Naive thymus-derived CD8-positive, alpha-beta T cell (primary cell): ENCODE measurements at regions not wholly inside any gene's neighbourhood (a gene's known extent, or its start where the extent isn't known, plus 50 kb on each side); places are given as distances from the start of the nearest gene placed in this dataset.
"Not testable (repeated sequence)": the region's sequence is repeated elsewhere in the genome, so short reads cannot be mapped to it uniquely, and the experiment has no call there.

Experiments
- ATAC-seq, 2 donors: fragments of 150-1000 bp; cut with Tn5 transposase in 1 of 2; sonication (Bioruptor Pico), chemical (Tn5 transposase) in 1 of 2; 1 replicate in 1 of 2; 2 replicates in 1 of 2; pipeline ENCODE4 v1.10.0; 2021; ENCODE audit warnings: mild to moderate bottlenecking in 2 of 2, moderate library complexity in 2 of 2
- POLR2A ChIA-PET: fragments of 350-600 bp; sonication (Branson Sonifier 250); formaldehyde crosslinking; loops from one replicate; lab custom pipeline; 2021; ENCODE audit warnings: antibody characterized with exemption; lab: Charles Lee
- DNase-seq, 10 donors: peaks; one replicate each; pipeline versions ENCODE4 v3.0.0 to v3.0.0-alpha.2; 2020 to 2022
- H3K27ac Mint-ChIP-seq, 10 donors: one replicate each; pipeline ENCODE4 v1.8.0; 2020 to 2022; ENCODE audit warnings: mild to moderate bottlenecking in 10 of 10, mixed read lengths in 10 of 10, moderate library complexity in 4 of 10, inconsistent platforms in 1 of 10
- H3K27me3 Mint-ChIP-seq, 5 donors: one replicate each; pipeline ENCODE4 v1.8.0; 2021 to 2022; ENCODE audit warnings: mixed read lengths in 5 of 5
- H3K36me3 Mint-ChIP-seq, 3 donors: one replicate each; pipeline ENCODE4 v1.8.0; 2020 to 2022; ENCODE audit warnings: mixed read lengths in 3 of 3, mild to moderate bottlenecking in 2 of 3, inconsistent platforms in 1 of 3
- H3K4me1 Mint-ChIP-seq, 4 donors: one replicate each; pipeline ENCODE4 v1.8.0; 2021 to 2022; ENCODE audit warnings: mixed read lengths in 4 of 4
- H3K4me3 Mint-ChIP-seq, 10 donors: one replicate each; pipeline ENCODE4 v1.8.0; 2020 to 2022; ENCODE audit warnings: mild to moderate bottlenecking in 10 of 10, mixed read lengths in 10 of 10, moderate library complexity in 6 of 10, inconsistent platforms in 1 of 10
- H3K9me3 Mint-ChIP-seq, 9 donors: one replicate each; pipeline ENCODE4 v1.8.0; 2020 to 2022; ENCODE audit warnings: mixed read lengths in 9 of 9, mild to moderate bottlenecking in 3 of 9, inconsistent platforms in 1 of 9, moderate library complexity in 1 of 9

GRCh38 chr11:71178076-71178475, 74.3 kb downstream of the SHANK2 start:
- peaks cover 6 to 25% (median 8%) of the 10 kb centered on the region in 5 donors for H3K27me3 Mint-ChIP-seq
- H3K9me3 Mint-ChIP-seq, result peaks cover 0 to 41% (median 9%) of the 10 kb centered on the region in 9 donors
- POLR2A ChIA-PET, result no interaction called here
- no peaks in the 10 kb centered on the region for H3K4me1 Mint-ChIP-seq
- H3K27ac Mint-ChIP-seq, result no peak overlapping the region
- H3K4me3 Mint-ChIP-seq, result no peak overlapping the region
- peaks cover 0 to 20% (median 2%) of the 10 kb centered on the region in 3 donors for H3K36me3 Mint-ChIP-seq
- ATAC-seq, result no peak
- DNase-seq, result no peak

GRCh38 chr11:71176812-71177211, 75.6 kb downstream of the SHANK2 start:
- H3K36me3 Mint-ChIP-seq, result peaks cover 0 to 20% (median 2%) of the 10 kb centered on the region in 3 donors
- ATAC-seq (no peak), DNase-seq (no peak)
- H3K27ac Mint-ChIP-seq, result no peak overlapping the region
- H3K4me3 Mint-ChIP-seq, result no peak overlapping the region
- POLR2A ChIA-PET, result no interaction called here
- H3K4me1 Mint-ChIP-seq, result no peaks in the 10 kb centered on the region
- H3K27me3 Mint-ChIP-seq, result peaks cover 6 to 30% (median 9%) of the 10 kb centered on the region in 5 donors
- peaks cover 0 to 41% (median 9%) of the 10 kb centered on the region in 9 donors for H3K9me3 Mint-ChIP-seq

GRCh38 chr11:71173709-71174108, 78.7 kb downstream of the SHANK2 start:
- no peaks in the 10 kb centered on the region for H3K4me1 Mint-ChIP-seq
- ATAC-seq (no peak), DNase-seq (no peak)
- peaks cover 0 to 37% (median 18%) of the 10 kb centered on the region in 5 donors for H3K27me3 Mint-ChIP-seq
- POLR2A ChIA-PET, result no interaction called here
- H3K36me3 Mint-ChIP-seq, result peaks cover 0 to 20% (median 2%) of the 10 kb centered on the region in 3 donors
- no peak overlapping the region for H3K4me3 Mint-ChIP-seq
- H3K27ac Mint-ChIP-seq, result no peak overlapping the region
- H3K9me3 Mint-ChIP-seq, result peaks cover 0 to 41% (median 9%) of the 10 kb centered on the region in 9 donors

GRCh38 chr11:71172680-71173079, 79.7 kb downstream of the SHANK2 start:
- POLR2A ChIA-PET, result no interaction called here
- ATAC-seq (no peak), DNase-seq (peak in 1 of 10 donors; percentile 16)
- H3K36me3 Mint-ChIP-seq, result peaks cover 0 to 13% (median 2%) of the 10 kb centered on the region in 3 donors
- peaks cover 0 to 40% (median 9%) of the 10 kb centered on the region in 9 donors for H3K9me3 Mint-ChIP-seq
- peaks cover 0 to 30% (median 18%) of the 10 kb centered on the region in 5 donors for H3K27me3 Mint-ChIP-seq
- no peaks in the 10 kb centered on the region for H3K4me1 Mint-ChIP-seq
- H3K4me3 Mint-ChIP-seq, result no peak overlapping the region
- H3K27ac Mint-ChIP-seq, result no peak overlapping the region

GRCh38 chr11:71171576-71171975, 80.8 kb downstream of the SHANK2 start:
- ATAC-seq, result no peak
- Mint-ChIP-seq H3K4me3 (no peak overlapping the region), H3K4me1 (no peaks in the 10 kb centered on the region), H3K9me3 (peaks cover 0 to 28% (median 7%) of the 10 kb centered on the region in 9 donors), H3K27ac (no peak overlapping the region), H3K27me3 (peaks cover 0 to 27% (median 18%) of the 10 kb centered on the region in 5 donors), H3K36me3 (peaks cover 0 to 4% (median 2%) of the 10 kb centered on the region in 3 donors)
- DNase-seq, result no peak
- POLR2A ChIA-PET, result no interaction called here

GRCh38 chr11:71170624-71171423, 81.6 kb downstream of the SHANK2 start:
- no peak overlapping the region for H3K27ac Mint-ChIP-seq
- H3K4me1 Mint-ChIP-seq, result no peaks in the 10 kb centered on the region
- peaks cover 0 to 21% (median 3%) of the 10 kb centered on the region in 9 donors for H3K9me3 Mint-ChIP-seq
- H3K36me3 Mint-ChIP-seq, result peaks cover 0 to 2% (median 0%) of the 10 kb centered on the region in 3 donors
- POLR2A ChIA-PET, result no interaction called here
- no peak overlapping the region for H3K4me3 Mint-ChIP-seq
- ATAC-seq (no peak), DNase-seq (no peak)
- peaks cover 0 to 24% (median 22%) of the 10 kb centered on the region in 5 donors for H3K27me3 Mint-ChIP-seq

- ATAC-seq (no peak), DNase-seq (peak in 1 of 10 donors; percentile 8)
- Mint-ChIP-seq H3K27me3 (peaks cover 0 to 24% (median 15%) of the 10 kb centered on the region in 5 donors), H3K4me1 (no peaks in the 10 kb centered on the region), H3K27ac (no peak overlapping the region), H3K9me3 (peaks cover 0 to 9% (median 0%) of the 10 kb centered on the region in 9 donors), H3K4me3 (no peak overlapping the region), H3K36me3 (no peaks in the 10 kb centered on the region)
- POLR2A ChIA-PET, result no interaction called here
Measured at GRCh38 chr11:71169313-71169712, 83.1 kb downstream of the SHANK2 start.

GRCh38 chr11:71167814-71168213, 84.6 kb downstream of the SHANK2 start:
- H3K27ac Mint-ChIP-seq, H3K36me3 Mint-ChIP-seq, ATAC-seq, H3K4me1 Mint-ChIP-seq, H3K9me3 Mint-ChIP-seq, DNase-seq, POLR2A ChIA-PET, H3K4me3 Mint-ChIP-seq: not testable (repeated sequence)
- H3K27me3 Mint-ChIP-seq, result peaks cover 0 to 21% (median 6%) of the 10 kb centered on the region in 5 donors

GRCh38 chr11:71165771-71166170, 86.6 kb downstream of the SHANK2 start:
- peaks cover 0 to 12% (median 0%) of the 10 kb centered on the region in 5 donors for H3K27me3 Mint-ChIP-seq
- DNase-seq, result no peak
- POLR2A ChIA-PET, result no interaction called here
- no peak overlapping the region for H3K4me3 Mint-ChIP-seq
- no peak overlapping the region for H3K27ac Mint-ChIP-seq
- no peaks in the 10 kb centered on the region for H3K9me3 Mint-ChIP-seq
- no peaks in the 10 kb centered on the region for H3K36me3 Mint-ChIP-seq
- no peak for ATAC-seq
- H3K4me1 Mint-ChIP-seq, result no peaks in the 10 kb centered on the region

GRCh38 chr11:71164621-71165020, 87.8 kb downstream of the SHANK2 start:
- DNase-seq (no peak), ATAC-seq (no peak)
- Mint-ChIP-seq H3K4me3 (no peak overlapping the region), H3K27me3 (peaks cover 0 to 10% (median 0%) of the 10 kb centered on the region in 5 donors), H3K36me3 (no peaks in the 10 kb centered on the region), H3K9me3 (no peaks in the 10 kb centered on the region), H3K27ac (no peak overlapping the region), H3K4me1 (no peaks in the 10 kb centered on the region)
- POLR2A ChIA-PET, result no interaction called here

- Mint-ChIP-seq H3K4me3 (no peak overlapping the region), H3K36me3 (no peaks in the 10 kb centered on the region), H3K4me1 (no peaks in the 10 kb centered on the region), H3K27me3 (peaks cover 0 to 12% (median 2%) of the 10 kb centered on the region in 5 donors), H3K27ac (no peak overlapping the region), H3K9me3 (no peaks in the 10 kb centered on the region)
- DNase-seq (no peak), ATAC-seq (no peak)
- POLR2A ChIA-PET, result no interaction called here
Measured at GRCh38 chr11:71164186-71164585, 88.2 kb downstream of the SHANK2 start.

- Mint-ChIP-seq H3K27me3 (peaks cover 0 to 14% (median 2%) of the 10 kb centered on the region in 5 donors), H3K4me1 (no peaks in the 10 kb centered on the region), H3K36me3 (no peaks in the 10 kb centered on the region), H3K4me3 (no peak overlapping the region), H3K9me3 (no peaks in the 10 kb centered on the region), H3K27ac (no peak overlapping the region)
- POLR2A ChIA-PET, result no interaction called here
- no peak for DNase-seq
- no peak for ATAC-seq
Measured at GRCh38 chr11:71163371-71163770, 89.0 kb downstream of the SHANK2 start.

GRCh38 chr11:71158936-71159335, 93.4 kb downstream of the SHANK2 start:
- no peaks in the 10 kb centered on the region for H3K9me3 Mint-ChIP-seq
- peaks cover 8 to 19% (median 14%) of the 10 kb centered on the region in 5 donors for H3K27me3 Mint-ChIP-seq
- H3K27ac Mint-ChIP-seq, result peak overlapping the region in 1 of 10 donors; percentile 6
- DNase-seq, result no peak
- POLR2A ChIA-PET, result no interaction called here
- H3K4me1 Mint-ChIP-seq, result no peaks in the 10 kb centered on the region
- H3K36me3 Mint-ChIP-seq, result no peaks in the 10 kb centered on the region
- ATAC-seq, result no peak
- H3K4me3 Mint-ChIP-seq, result no peak overlapping the region
